GM19351 (cell line): ENCODE measurements at regions not wholly inside any gene's neighbourhood (a gene's known extent, or its start where the extent isn't known, plus 50 kb on each side); places are given as distances from the start of the nearest gene placed in this dataset.
"Not testable (repeated sequence)": the region's sequence is repeated elsewhere in the genome, so short reads cannot be mapped to it uniquely, and the experiment has no call there.

Source experiments
- ATAC-seq: cut with Tn5 transposase; IDR thresholded peaks from one replicate; pipeline ENCODE4 v1.9.1; 2021; ENCODE audit warnings: mild to moderate bottlenecking, moderate library complexity; ENCODE audit not compliant: unreplicated experiment

DNA sequence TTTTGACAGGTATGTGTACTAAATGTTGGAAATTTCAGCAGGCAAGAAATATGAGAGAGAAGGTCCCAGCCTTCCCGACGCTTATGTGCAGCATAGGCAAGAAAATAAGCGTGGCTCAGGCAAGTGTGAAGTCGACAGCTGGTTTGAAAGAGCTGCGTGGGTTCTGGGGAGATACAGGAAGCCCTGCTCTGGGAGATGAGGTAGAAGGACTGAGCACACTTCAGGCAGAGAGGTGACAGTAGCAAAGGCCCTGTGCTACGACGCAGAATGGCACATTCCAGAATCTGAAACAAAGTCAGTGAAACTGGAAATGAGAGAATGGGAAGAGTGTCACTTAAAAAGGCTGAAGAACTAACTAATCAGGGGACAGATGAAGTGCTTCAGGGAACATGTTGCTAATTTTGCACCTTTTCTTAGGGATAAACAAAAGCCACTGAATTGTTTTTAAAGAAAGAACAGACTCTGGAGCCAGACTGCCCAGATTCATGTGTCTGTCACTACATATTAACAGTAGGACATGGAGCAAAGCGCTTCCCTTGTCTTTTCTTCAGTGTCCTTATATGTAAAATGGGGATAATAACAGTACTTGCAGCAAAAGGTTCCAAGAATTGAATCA lies 160.1 kb downstream of the SPRY2 start:
- ATAC-seq, result no peak

DNA sequence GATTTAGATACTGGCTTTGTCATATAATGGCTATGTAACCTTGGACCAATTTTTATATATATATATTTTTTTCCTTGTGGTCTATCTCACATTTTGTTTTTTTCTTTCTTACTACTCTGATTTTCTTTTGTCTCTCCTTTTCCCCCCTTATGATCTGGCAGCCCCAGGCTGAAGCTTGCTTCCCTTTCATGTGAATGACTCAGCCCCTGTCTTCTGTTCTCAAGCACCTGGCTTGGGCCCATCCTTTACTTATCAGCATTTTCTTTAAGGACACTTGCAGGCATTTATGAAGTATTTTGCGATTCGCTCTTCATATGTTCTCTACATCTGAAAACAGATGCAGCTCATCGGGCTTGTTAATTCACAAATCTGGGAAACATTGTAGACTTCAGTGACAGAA lies 163.6 kb downstream of the SPRY2 start:
- no peak for ATAC-seq

DNA sequence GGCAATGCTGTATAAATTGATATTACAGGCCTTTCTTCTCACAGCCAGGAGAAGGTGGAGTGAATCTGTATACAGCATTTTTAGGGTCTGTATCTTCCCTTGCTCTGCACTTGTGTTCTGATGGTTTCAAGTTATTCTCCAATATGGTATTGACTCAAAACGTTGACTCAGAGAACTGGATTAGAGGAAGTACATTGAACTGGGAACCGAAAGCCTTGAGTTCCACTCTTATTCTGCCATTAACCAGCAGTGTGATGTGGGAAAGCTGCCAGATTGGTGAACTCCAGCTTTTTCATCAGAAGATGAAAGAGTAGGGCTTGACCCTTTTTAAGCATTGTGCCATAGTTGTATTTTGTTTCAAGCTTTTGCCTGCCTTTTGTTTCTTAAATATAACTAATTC lies 167.7 kb downstream of the SPRY2 start:
- ATAC-seq, result peak; percentile 42

DNA sequence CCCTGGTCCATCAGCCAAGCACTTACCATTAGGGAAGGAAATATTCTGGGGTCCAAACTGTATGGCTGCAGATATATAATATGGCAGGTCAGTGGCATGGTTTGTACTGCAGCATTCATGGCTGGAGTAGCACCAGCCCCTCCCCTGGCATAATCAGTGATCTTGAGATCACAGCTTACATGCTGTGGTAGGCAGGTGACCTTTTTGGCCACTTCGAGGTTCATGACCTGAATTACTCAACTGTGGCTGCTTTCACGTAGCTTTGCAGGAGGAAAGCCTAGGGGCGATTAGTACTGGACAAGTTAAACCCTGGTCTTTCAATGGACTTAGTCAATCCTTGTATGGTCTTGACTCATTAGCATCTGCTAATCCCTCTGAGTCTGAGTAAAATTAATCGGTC lies 169.8 kb downstream of the SPRY2 start:
- ATAC-seq, result no peak

DNA sequence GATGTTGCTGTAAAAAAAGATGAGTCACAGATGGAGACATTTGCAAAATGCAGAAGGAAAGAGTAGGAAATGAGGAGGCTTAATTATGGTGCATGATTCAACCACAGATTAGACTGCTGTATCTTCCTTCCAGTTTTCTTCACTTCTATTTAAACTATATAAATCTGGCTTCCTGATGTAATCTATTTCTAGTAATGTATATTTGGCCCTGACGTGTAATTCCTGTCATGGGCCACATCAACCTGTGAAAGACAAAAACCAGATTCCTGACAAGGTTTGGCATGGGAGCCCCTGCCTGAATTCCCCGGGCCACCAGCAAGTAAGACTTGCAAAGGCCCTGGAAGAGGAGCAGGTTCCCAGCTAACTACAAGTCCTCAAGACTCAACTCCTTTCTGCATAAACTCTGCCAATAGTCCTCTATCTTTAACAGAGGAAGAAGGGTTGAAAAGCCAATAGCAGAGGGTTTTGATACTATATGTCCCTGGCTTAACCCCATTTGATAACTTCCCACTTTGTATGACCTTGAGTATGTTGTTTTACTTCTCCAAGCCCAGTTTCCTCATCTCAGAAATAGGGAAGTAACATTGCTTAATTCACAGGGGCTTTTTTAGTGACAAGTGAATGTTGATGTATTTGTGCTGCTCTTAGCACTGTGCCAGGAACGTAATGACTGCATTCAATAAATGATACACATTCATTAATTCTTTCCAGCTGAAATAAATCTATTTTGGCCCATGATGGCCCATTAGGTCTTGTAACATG lies 172.7 kb downstream of the SPRY2 start:
- ATAC-seq, result no peak

DNA sequence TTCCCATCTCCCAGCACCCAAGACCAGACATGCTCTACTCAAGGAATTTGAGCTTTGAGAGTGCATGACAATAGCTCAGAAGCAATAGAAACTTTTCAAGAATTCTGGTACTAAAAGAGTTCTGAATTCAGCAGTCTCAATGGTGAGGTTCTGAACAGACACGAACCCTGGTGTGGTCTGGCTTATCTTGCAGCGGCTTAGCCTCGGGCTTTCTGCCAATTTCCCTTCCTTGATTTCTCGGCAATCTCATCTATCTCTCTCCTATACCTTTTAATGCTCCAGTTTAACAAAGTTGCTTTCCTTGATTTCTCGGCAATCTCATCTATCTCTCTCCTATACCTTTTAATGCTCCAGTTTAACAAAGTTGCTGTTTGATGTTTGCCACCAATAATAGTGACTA lies 174.6 kb downstream of the SPRY2 start:
- ATAC-seq, result no peak

DNA sequence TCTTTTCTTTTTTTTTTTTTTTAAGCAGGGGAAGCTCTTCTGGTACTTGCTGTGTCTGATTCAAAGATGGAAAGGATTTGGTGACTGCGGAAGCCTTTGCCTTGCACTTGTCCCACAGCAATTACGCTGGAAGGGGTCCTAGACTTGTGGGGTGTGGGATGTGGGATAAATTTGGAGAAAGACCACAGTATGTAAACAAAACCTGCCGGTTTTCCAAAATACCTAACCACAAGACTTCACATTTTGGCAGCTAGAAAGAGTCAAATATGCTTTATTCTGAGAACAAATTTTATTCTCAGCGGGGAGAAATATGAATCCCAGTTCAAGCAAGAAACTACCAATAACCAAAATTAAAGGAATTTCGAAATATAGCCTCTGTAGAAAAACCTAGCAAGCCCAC lies 176.5 kb downstream of the SPRY2 start:
- no peak for ATAC-seq

DNA sequence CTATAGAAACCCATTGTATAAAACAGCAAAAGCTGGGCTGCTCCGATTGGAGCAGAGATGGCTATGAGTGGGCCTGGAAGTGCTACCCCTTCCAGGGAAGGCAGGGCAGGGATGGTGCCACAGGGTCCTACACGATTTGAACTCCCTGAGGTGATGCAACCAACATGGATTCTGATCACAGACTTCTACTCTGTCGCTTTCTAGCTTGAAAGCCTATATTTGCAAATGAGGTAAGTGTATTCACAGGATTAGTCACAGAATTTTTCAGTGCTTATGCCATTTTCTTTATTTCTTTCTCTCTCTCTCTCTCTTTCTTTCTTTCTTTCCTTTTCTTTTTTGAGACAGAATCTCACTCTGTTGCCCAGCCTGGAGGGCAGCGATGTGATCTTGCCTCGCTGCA lies 179.0 kb downstream of the SPRY2 start:
- ATAC-seq, result no peak

DNA sequence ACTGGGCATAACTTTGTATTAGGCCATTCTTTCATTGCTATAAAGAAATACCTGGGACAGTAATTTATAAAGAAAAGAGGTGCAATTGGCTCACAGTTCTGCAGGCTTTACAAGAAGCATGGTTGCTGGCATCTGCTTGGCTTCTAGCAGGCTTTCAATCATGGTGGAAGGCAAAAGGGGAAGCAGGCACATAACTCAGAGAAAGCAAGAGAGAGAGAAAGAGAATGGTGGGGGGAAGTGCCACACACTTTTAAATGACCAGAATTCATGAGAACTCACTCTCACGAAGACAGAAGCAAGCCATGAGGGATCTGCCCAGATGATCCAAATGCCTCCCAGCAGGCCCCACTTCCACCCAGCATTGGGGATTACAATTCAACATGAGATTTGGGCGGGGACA lies 179.7 kb downstream of the SPRY2 start:
- peak; percentile 53 for ATAC-seq

DNA sequence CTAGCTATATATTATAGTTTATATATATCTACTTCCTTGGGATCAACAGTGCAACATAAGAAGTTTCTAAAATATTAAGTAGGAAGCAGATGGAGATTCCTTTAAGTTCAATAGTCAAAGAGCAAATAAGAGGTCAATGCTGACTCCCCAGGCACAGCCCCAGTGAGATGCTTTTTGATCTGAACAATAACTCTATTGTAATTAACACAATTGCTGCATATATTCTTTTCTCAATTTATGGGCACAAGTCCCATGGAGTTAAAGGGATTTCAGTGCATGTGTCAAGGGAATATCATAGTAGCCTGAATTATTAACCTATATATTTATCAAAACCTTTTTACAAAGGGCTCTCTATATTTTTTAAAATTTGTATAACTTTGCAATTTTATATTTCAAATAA lies 180.8 kb downstream of the SPRY2 start:
- no peak for ATAC-seq

DNA sequence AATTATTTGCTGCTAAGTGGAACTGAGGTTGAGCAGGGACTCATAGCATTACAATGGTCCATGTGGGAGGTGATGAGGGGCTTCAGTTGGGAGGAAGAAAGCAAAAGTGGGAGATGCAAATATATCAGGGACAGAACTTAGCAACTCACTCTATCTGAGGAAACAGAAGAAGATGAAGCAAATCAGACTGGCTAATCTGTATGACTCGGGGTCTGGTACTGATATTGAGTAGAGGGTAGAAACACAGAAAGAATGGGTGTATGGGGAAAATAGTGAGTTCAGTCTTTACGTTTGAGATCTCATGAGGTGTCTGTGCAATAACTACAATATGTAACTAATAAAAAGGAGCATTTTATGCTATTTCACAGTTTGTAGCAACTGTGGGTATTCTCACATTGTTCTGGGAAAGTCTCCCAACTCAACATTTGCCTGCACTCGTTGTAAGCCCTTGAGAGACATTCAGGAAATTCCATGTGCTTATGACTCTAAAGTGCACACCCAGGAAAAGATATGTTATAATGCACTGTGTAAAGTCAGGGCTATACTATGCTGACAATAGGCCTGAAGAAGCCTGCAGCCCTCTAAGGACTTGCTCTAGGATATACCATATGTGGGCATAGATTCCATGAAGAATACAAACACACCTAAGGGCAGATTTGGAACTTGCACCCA lies 183.5 kb downstream of the SPRY2 start:
- ATAC-seq, result no peak

DNA sequence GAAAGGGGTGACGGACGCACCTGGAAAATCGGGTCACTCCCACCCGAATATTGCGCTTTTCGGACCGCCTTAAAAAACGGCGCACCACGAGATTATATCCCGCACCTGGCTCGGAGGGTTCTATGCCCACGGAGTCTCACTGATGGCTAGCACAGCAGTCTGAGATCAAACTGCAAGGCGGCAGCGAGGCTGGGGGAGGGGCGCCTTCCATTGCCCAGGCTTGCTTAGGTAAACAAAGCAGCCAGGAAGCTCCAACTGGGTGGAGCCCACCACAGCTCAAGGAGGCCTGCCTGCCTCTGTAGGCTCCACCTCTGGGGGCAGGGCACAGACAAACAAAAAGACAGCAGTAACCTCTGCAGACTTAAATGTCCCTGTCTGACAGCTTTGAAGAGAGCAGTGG lies 188.8 kb downstream of the SPRY2 start:
- ATAC-seq, result not testable (repeated sequence)

DNA sequence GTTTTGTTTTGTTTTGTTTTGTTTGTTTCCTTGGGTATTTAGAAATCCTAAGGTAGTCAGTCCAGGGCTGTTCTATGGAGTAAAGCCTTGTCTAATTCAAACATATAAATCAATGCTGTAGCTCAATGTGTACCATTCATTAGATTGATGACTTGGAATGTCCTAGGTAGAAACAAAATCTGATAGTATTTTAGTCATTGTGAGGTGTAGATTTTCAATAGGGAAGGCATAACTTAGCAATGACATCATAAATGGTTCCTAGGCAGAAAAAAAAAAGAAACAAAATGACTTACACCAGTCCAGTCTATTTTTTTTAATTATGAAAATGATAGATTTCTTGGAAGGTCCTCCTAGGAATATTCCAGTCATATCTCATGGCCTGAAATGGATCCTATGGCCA lies 189.9 kb downstream of the SPRY2 start:
- ATAC-seq, result no peak

DNA sequence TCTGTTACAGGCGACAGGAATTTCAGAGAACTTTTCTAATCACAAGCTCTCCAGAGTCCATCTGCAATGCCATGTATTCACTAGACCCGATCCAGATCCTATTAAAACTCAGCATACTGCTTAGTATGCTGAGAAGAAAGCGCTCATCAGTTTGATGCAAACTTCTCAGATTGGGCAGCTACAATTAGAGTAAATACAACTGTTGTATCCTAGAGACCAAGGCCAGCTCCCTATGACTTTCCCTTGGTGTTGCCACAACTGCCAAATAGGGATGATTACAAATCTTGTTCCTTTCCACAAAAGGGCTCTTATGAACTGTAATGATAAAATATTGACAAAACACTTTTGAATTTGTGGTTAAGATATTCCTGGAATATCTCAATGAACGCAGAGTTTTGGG lies 191.2 kb downstream of the SPRY2 start:
- no peak for ATAC-seq

DNA sequence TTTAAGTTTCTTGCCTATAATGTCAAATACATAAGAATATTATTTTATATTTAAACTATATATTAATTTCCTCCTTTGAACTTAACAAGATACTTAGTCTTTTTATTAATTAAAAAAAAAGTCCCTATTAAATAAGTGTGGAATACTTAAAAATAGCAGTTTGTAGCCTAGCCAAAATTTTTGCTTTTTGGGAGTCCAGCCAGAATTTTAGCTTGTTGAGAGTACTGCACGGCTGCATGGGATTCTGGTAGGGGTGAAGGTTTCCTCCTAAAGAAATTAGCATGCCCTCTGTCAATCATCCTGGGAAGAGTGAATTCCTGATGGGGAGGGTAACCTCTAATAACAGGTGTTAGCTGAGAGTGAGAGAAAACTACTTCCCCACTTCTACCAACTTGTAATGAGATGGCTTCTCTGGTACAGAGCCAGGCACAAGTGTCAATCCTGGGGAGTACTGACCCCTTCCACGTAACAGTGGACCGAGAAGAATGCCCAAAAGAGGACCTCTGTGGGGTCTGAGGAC lies 195.7 kb downstream of the SPRY2 start:
- no peak for ATAC-seq

DNA sequence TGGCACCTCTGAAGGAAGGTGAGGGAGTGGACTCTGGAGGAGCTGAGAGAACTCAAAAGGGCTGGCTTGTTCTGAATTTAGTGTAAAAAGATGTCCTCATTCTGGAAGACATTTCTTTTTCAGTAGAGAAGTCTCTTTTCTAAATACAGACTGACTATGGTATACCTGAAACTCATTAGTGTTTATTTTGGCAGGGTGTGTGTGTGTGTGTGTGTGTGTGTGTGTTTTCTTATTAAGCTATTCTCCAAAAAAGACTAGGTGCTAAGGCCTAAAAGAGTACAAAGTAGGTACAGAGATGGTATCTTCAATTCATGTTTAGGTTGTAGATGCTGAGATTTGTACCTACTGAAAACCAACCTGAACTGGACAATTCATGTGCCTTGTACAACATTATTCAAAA lies 196.4 kb downstream of the SPRY2 start:
- no peak for ATAC-seq

DNA sequence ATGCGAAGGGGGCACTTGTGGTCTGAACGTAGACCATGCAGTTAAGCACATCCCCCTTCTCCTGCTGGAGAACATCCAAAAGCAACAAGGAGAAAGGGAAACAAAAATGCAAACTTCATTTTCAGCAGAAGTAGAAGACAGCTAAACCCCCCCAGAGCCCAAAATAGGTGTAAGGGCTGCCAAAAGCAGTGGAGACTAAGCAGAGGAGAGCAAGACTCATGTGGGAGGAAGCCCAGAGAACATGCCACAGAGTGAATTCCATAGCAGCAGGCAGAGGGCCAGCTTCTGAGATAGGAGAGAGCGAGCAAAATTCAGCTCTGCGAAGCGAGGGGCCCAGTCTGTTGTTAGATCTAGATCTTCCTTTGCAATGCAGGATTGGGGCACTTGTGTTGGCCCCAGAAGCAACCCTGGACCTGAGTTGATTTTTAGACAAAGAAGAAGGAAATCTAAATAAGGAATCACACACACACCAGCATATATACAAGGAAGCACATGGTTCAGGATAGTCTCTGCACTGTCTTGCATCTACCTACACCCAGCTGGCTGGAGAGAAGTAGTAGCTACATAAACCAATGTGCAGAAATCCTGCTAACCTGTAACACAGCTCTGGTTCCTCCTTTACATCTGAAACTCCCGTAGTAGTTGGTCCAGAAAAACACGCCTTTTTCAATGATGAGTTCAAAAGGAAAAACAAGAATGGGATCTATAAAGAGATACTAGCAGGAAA lies 199.6 kb downstream of the SPRY2 start:
- ATAC-seq, result no peak

DNA sequence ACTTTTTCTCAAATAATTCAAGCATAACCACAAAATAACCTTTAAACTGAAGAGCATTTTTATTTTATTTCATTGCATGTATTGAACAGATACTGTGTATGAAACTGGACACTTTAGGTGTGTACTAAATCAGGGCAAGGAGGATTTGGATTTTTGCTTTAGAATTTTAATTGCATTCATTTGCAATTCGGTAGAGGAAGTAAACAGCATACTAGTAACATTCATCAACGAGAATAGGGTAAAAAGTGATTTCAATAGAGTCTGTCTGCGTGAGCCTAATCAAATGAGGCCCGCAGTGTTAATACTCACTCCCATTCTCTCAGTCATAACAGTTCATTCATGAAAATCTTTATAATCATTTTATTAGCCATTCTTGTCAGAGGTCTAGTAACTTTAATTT lies 200.2 kb downstream of the SPRY2 start:
- ATAC-seq, result no peak

DNA sequence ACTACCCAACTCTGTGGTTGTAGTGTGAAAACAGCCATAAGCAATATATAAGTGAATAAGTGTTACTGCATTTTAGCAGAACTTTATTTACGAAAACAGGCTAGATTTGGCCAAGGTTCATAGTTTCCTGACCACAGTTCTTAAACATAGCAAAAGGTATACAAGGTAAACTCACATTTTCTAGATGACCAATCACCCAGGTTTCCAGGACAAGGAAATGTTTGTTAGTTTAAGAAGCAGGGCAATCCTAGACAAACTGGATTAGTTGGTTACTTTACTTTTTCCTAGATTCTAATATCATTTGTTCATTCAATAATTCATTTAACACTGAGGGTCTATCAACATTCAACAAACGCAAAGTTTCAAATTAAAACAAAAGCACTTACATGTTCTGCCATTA lies 201.7 kb downstream of the SPRY2 start:
- no peak for ATAC-seq

DNA sequence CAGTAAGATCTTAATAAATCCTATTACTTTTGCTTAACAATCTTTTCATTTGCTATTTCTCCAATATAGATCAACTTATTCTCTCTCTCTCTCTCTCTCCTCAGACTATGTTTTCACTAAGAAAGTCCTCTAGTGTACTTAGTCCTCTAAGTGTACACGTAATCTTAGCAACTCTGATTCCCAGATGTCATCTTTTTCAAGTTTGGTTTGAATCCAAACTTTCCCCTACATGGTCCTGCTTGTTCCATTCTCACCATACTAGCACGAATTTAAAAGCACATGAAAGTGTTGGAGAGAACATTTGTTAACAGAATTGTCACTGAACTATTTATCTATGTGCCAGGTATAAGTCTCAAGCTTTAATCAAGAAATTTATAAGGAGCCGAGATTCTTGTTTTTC lies 202.9 kb downstream of the SPRY2 start:
- no peak for ATAC-seq

DNA sequence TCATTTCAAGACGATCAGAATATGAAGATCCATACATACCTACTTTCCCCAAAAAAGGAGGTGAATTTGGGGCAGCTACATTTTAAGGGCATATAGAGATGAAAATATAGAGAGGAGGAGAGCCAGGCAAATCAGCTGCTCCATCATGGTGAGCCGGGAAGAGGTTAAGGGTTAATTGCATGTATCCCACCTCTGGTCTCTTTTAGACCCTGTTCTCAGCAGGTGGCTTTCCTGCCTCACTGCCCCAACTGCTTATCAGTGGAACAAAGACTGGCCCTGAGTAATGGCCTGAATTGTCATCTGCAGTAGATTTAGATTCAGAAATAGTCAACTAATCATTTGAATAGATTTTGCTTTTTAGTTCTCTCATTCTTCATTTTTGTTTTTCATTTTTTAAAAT lies 206.6 kb downstream of the SPRY2 start:
- no peak for ATAC-seq
